ENCODE measurements at regions not wholly inside any gene's neighbourhood (a gene's known extent, or its start where the extent isn't known, plus 50 kb on each side); places are given as distances from the start of the nearest gene placed in this dataset.
A peak's percentile ranks its signal among the peaks of the same experiment; 100 is the strongest.

- no peak for DNase-seq
These were observed 327.3 kb downstream of the HTR7 start for GRCh38 chr10:90530521-90530920.

DNA sequence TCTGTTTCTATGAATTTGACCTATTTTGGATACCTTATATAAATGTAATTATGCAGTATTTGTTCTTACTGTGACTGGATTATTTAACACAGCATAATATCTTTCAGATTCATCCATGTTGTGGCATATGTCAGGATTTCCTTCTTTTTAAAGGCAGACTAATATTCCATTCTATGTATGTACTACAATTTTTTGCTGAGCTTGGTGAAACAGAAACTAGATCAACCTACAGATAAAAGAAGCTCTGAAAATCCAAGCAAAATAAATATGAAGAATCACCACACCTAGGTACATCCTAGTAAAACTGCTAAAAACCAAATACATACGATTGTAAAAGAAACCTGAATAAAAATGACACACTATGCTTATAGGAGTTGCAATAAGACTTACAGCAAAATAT, 300.5 kb downstream of the HTR7 start:
- no peak for DNase-seq

DNA sequence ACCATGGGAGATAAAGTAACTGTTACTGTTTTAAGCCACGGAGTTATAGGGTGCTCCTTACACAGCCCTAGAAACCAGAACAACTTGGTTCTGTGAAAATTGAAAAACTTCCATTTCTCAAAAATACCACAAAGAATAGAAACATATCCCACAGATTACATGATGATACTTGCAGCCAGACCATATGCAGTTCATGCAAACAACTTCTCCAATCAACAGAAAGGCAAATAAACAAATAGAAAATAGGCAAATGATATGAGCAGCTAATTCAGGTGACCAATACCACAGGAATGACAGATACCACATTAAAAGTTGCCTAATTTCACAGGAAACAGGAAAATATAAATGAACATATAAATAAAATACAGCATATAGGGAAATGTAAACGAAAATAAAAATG, 297.5 kb downstream of the HTR7 start:
- peak; percentile 2 to 8 for DNase-seq

DNA sequence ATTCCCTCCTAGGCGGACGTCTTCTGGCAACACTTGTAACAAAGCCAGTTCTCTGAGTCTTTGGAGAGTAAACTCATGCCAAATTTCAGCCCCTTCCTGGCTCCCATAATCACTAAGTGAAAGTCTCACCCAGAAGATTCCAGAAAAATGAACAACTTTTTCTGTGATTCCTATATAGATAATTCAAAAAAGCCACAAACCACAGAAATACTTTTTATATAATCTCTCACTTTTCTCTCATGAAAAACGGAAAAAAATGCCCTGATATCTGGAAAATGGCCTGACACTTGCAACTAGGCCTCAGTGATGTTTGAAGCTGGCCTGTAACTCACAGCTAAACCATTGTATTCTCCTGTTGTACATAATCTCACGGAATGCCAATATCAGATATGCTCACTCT, 296.2 kb downstream of the HTR7 start:
- DNase-seq, result no peak

DNA sequence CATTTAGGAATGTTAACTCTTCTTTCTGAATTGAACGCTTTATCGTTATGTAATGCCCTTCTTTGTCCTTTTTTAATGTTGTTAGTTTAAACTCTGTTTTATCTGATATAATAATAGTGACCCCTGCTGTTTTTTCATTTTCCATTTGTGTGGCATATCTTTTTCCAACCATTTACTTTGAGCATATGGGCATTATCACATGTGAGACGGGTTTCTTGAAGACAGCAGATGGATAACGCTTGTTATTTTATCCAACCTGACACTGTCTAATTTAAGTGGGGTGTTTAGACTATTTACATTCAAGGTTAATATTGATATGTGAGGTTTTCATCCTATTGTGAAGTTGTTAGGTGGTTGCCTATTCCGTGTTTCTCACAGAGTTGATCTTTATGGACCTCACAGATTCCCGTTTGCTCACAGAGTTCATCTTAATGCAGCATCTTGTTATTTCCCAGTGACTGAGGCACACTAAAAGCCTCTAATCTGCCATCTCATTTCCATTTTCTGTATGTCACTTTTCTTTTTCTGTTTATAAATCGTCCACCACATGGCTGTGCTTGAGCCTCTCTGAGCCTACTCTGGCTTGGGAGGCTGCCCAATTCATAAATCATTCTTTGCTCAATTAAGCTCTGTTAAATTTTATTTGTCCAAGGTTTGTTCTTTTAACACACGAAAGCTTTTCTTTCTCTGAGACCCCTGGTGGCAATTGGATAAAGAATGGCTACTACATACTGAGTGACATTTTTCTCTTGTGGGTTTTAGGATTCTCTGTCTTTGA, 286.2 kb downstream of the HTR7 start:
- DNase-seq, result no peak

- no peak for DNase-seq
These were observed 282.7 kb downstream of the HTR7 start for GRCh38 chr10:90575125-90575524.

DNA sequence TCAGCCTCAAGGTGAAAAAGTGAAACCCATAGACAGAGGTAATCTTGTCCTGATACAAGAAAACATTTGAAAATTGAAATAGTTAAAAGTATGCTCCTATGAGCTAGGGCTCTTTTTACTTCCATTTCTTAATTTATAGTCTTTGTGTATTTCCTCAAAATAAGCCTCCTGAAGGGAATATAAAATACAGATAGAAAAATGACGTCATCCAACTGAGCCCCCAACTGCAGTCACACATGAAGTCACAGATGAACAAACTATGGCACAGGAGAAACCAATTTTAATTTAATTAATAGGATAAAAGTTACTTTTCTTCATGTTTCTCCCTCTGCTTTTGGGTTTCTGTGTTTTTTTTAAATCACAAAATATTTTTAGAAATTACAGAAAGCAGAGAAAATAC, 280.3 kb downstream of the HTR7 start:
- DNase-seq, result no peak

GRCh38 chr10:90579602-90580242, 278.1 kb downstream of the HTR7 start:
- no peak for DNase-seq

- no peak for DNase-seq
These were observed 274.4 kb downstream of the HTR7 start for GRCh38 chr10:90583416-90583815.

GRCh38 chr10:90587081-90587491, 270.8 kb downstream of the HTR7 start:
- no peak for DNase-seq

DNA sequence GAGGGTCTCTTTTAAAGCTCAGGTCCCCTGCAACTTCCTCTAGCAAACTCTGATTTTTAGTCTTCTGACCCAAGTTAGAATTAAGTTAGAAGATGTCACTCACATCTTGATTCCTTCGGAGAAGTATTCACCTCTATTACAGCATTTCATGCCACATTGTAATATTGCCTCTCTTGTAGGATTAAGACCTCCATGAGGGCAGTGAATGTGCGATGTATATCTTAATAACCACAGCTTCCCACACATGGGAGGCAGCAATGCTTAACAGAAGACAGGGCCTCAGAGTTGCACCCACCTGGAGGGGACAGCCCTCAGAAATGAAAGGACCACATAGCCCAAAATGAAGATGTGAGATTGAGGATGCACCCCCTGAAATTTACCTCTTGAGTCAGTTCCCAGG, 270.3 kb downstream of the HTR7 start:
- no peak for DNase-seq

GRCh38 chr10:90588222-90588621, 269.6 kb downstream of the HTR7 start:
- no peak for DNase-seq

DNA sequence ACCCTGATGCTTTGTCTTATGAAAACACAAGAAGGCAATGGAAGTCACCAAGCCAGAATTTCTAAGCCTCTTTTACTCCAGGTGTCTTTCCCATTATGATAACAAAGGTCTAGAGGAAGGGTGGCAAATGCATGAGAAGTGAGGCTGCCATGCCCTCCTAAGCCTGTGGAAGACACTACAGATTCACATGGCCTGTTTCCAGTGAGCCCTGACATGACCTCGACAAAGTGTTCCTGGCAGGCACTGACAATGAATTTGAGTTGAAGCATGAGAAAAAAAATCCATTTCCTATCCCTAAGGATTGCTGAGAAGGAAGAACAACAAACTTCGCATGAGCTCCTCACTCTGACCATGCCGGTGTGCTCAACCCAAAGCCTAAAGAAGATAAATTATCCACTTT, 268.0 kb downstream of the HTR7 start:
- DNase-seq, result no peak

DNA sequence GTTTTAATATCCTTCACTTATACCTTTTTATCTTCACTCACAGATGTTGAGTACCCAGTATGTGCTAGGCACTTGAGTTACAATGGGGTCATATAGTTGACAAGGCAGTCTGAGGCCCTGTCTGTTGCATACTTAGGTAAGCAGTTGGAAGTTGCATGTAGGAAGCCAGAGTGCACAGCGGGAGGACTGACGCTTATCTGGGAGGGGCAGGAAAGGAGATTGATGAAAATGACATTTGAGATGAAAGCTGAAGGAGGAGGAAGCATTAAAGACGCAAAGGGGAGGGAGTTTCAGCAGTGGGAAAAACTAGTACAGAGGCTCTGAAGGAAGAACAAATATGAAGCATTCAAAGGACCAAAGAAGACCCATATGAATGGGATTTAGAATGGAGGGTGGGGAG, 266.2 kb downstream of the HTR7 start:
- no peak for DNase-seq

DNA sequence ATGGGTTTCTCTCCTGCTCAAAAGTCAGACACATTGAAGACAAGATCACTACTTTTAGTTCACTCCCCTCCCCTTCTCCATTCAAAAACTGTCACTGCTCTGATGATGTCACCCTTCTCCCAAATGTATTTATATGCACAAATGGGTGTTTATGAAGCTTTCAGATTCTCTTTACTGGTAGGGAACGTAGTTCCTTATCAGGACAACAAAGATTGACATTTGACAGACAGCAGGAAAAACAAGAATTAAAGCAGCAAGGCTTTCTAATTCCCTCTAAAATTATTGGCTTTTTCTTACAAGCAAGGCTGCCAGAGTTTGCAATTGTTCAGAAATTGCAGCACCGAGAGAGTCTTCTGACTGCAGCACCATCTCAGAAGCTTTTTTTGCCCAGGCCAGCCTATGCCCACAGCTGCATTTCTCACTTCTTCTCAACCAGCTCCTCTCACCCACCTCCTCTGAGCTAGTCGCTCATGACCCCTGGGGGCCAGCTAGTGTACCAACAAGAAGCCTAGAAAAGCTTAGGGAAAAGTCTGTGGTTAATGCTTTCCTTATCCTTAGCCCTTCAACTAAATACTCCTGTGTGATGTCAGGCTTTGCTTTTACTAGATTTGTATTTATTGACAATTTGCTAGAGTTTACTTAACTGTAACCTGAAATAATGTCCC, 265.1 kb downstream of the HTR7 start:
- peak; percentile 23 to 66 for DNase-seq

DNA sequence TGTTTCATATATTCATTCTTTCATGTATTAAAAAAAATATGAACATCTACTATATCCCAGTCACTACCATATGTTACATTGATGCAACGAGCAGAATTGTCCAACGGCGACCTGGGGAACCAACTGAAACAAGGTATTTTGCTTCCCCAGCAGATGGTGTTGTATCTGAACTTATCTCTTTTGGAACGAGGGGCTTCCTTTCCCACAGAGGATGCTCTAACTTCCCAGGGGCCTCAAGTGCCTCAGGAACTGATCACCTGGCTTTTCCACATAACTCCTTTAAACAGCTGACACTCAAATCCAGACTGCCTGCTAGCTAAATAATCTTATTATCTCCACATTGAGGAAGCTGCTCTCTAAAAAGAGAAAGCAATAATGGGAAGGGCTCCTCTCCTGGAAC, 259.3 kb downstream of the HTR7 start:
- no peak for DNase-seq

DNA sequence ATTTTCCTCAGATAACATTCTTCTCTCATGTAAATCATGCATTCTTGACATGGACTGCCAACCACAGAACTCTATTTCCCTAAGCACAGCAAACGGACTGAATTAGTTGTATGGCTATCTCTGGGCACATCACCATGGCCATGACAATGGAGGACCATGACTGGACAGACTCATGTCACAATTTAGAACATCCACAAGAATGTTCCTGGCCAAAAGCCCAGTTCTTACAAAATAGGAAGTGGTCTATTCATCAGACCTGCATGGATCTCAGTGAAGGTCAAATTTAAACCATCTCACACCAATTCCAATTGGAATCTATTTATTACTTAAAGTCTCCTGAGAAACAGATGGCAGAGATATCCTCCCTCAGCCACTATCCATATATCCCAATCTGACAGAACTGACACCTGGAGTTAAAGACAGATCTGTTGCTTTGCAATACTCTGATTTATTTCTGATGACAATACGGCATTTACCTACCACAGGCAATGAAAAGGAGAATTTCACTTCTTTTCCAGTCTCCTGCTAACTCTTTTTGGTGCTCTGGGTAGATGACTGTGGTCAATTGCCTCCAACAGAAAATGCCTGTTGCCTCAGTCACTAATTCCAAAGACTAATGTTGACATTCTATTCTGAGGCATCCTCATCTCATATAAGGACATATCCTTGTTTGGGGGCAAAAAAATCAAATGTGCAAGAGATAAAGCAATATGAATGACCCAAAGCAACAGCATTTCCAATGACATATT, 254.8 kb downstream of the HTR7 start:
- no peak for DNase-seq

GRCh38 chr10:90604636-90605035, 253.2 kb downstream of the HTR7 start:
- DNase-seq, result no peak

DNA sequence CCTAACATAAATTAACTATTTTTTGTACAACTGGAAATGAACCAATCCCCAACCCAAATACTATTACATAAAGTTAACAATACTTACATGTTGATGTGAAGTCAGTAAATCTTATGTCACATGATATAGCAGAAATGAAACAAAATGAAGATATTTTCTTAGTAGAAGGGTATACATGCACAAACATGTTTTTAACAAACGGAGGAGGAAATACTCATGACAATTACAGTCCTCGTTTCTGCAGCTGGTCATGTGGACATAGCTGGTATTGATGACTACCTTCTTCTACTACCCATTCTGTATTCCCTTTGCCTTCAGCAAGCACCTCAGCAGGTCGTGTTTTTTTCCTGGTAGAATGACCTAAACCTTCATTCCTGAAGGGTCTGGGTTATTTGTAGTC, 252.3 kb downstream of the HTR7 start:
- no peak for DNase-seq

GRCh38 chr10:90612276-90612675, 245.6 kb downstream of the HTR7 start:
- no peak for DNase-seq

DNA sequence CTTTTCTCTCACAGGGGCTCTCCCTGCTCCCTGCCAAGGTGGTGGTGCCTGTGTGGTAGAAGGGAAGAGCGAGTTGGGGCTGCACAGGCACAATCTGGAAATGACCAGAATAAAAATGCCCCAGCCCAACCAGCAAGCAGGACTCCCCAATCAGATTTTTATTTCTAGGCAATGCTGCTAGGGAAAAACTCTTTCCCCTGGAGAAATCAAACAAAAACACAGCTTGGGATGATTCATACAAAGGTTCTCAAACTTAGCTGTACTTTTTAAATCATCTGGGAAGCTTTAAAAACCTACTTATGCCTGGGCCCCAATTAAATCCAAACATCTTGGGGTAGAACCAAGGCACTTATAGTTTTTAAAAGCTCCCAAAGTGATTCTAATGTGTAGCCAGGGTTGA, 243.2 kb downstream of the HTR7 start:
- DNase-seq, result no peak

DNA sequence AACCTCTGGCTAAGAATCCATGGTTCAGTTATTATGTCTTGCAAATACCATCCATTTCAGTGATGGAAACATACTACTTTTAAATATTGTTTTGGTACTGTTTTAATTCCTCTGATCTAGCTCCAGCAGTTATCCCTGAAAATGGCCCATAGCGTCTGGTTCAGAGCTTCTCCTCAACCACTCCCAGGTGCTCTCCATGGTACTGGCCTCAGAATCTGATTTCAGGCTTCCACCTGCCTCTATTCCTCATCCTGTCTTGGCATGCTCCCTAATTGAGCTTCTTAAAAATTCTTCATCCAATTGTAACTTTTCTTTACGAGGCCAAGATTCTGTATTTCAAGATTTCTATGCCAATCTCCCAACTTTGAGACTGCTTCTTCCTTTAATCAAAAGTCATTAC, 236.3 kb downstream of the HTR7 start:
- DNase-seq, result no peak

DNA sequence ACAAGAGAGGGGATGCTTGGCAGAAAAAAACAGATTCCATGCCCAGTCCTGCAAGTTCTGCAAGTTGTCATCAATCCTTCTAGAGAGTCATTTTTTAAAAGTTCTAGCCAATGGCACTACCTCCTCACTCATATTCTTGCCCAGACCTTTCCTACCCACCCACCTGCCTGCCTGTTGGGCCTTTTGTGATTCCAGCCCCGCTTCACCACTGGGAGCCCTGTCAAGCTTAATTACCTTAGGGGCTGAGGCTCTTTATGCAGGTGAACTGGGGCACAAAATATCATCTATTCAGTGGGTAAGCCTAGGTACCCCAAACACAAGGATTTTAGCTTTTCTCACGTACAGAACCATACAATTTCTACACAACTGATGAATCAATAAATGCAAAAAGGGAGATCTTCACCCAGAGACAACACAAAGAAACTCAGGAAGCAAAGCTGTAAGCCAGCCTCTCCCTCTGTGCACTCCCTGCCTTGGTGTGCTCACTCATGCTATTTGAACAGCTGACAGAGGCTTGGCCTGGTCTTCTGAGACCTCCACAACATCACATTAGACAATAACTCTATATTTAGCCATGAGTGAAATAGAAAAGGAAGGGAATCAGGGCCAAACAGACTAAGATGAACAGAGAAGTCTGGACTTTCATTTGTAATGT, 222.6 kb downstream of the HTR7 start:
- DNase-seq, result no peak
